Hepatocyte (in vitro differentiated cells): ENCODE measurements at regions not wholly inside any gene's neighbourhood (a gene's known extent, or its start where the extent isn't known, plus 50 kb on each side); places are given as distances from the start of the nearest gene placed in this dataset.

Experiments
- DNase-seq: peaks from one replicate; pipeline ENCODE4 v3.0.0-alpha.2; 2016; ENCODE audit warnings: low spot score
- H2AFZ ChIP-seq: fragments of 200-600 bp; sonication (generic); 2 replicates; pipeline ENCODE4 v1.6.0; 2016; ENCODE audit warnings: antibody characterized with exemption, mild to moderate bottlenecking
- H3K27ac ChIP-seq: fragments of 200-600 bp; sonication (generic); 2 replicates; pipeline ENCODE4 v1.5.1; 2016; ENCODE audit warnings: mild to moderate bottlenecking
- H3K27me3 ChIP-seq: fragments of 200-600 bp; sonication (generic); 2 replicates; pipeline ENCODE4 v1.6.1; 2016
- H3K36me3 ChIP-seq: fragments of 200-600 bp; sonication (generic); replicated peaks from 2 replicates; pipeline ENCODE4 v1.5.1; 2016; ENCODE audit warnings: low read depth; ENCODE audit not compliant: insufficient read depth
- H3K4me1 ChIP-seq: fragments of 200-600 bp; sonication (generic); 2 replicates; pipeline ENCODE4 v1.5.1; 2016; ENCODE audit warnings: mild to moderate bottlenecking, moderate library complexity; ENCODE audit not compliant: insufficient read depth
- H3K4me2 ChIP-seq: fragments of 200-600 bp; sonication (generic); 2 replicates; pipeline ENCODE4 v1.6.0; 2016
- H3K4me3 ChIP-seq: fragments of 200-600 bp; sonication (generic); 2 replicates; pipeline ENCODE4 v1.5.1; 2016; ENCODE audit warnings: mild to moderate bottlenecking
- H3K79me2 ChIP-seq: fragments of 200-600 bp; sonication (generic); 2 replicates; pipeline ENCODE4 v1.6.0; 2017; ENCODE audit warnings: mild to moderate bottlenecking
- H3K9me2 ChIP-seq: fragments of 200-600 bp; sonication (generic); replicated peaks from 2 replicates; pipeline ENCODE4 v1.6.0; 2017; ENCODE audit warnings: mild to moderate bottlenecking; ENCODE audit not compliant: insufficient read depth
- H3K9me3 ChIP-seq: fragments of 200-600 bp; sonication (generic); 2 replicates; pipeline ENCODE4 v1.5.1; 2016; ENCODE audit warnings: low read depth, mild to moderate bottlenecking
- H4K20me1 ChIP-seq: fragments of 200-600 bp; sonication (generic); 2 replicates; pipeline ENCODE4 v1.6.0; 2016; ENCODE audit warnings: mild to moderate bottlenecking; ENCODE audit not compliant: insufficient read depth, poor library complexity, severe bottlenecking
- EZH2 ChIP-seq: fragments of 200-600 bp; sonication (generic); IDR thresholded peaks from 2 replicates; pipeline ENCODE4 v1.6.1; 2016; ENCODE audit warnings: antibody characterized with exemption, mild to moderate bottlenecking, borderline replicate concordance
- EZH2phosphoT487 ChIP-seq: fragments of 200-600 bp; sonication (generic); IDR thresholded peaks from one replicate; pipeline ENCODE4 v1.6.1; 2018; ENCODE audit warnings: antibody characterized with exemption, mild to moderate bottlenecking, low read depth, moderate library complexity; ENCODE audit not compliant: unreplicated experiment, severe bottlenecking
- WGBS: methylation state at CpG from one replicate; pipeline ENCODE4 v1.1.6; 2016; ENCODE audit warnings: low lambda C conversion rate; ENCODE audit errors: missing lambda C conversion rate; 5-methylcytosine and 5-hydroxymethylcytosine counted together
- TF ChIP-seq, protein P1 (sequence below): fragments of 200-600 bp; sonication (generic); IDR thresholded peaks from 2 replicates; pipeline ENCODE4 v1.5.1; 2016; ENCODE audit warnings: antibody characterized with exemption, mild to moderate bottlenecking; ENCODE audit not compliant: poor library complexity

- Histone ChIP-seq H3K4me3 (no peak overlapping the region), H4K20me1 (no peaks in the 10 kb centered on the region), H3K36me3 (no peaks in the 10 kb centered on the region), H3K4me2 (no peak overlapping the region), H3K27me3 (no peaks in the 10 kb centered on the region), H3K9me3 (no peaks in the 10 kb centered on the region), H3K79me2 (no peaks in the 10 kb centered on the region), H3K4me1 (no peaks in the 10 kb centered on the region), H2AFZ (no peak overlapping the region), H3K27ac (no peak overlapping the region), H3K9me2 (no peaks in the 10 kb centered on the region)
- no peak for DNase-seq
- 90% methylated on average over 5 of the region's 5 CpGs for WGBS
- TF ChIP-seq EZH2 (no peak), EZH2phosphoT487 (no peak)
- TF ChIP-seq, protein P1, sequence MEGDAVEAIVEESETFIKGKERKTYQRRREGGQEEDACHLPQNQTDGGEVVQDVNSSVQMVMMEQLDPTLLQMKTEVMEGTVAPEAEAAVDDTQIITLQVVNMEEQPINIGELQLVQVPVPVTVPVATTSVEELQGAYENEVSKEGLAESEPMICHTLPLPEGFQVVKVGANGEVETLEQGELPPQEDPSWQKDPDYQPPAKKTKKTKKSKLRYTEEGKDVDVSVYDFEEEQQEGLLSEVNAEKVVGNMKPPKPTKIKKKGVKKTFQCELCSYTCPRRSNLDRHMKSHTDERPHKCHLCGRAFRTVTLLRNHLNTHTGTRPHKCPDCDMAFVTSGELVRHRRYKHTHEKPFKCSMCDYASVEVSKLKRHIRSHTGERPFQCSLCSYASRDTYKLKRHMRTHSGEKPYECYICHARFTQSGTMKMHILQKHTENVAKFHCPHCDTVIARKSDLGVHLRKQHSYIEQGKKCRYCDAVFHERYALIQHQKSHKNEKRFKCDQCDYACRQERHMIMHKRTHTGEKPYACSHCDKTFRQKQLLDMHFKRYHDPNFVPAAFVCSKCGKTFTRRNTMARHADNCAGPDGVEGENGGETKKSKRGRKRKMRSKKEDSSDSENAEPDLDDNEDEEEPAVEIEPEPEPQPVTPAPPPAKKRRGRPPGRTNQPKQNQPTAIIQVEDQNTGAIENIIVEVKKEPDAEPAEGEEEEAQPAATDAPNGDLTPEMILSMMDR = no peak
These were observed 98.0 kb downstream of the OXSM start for GRCh38 chr3:25887907-25888306.

DNA sequence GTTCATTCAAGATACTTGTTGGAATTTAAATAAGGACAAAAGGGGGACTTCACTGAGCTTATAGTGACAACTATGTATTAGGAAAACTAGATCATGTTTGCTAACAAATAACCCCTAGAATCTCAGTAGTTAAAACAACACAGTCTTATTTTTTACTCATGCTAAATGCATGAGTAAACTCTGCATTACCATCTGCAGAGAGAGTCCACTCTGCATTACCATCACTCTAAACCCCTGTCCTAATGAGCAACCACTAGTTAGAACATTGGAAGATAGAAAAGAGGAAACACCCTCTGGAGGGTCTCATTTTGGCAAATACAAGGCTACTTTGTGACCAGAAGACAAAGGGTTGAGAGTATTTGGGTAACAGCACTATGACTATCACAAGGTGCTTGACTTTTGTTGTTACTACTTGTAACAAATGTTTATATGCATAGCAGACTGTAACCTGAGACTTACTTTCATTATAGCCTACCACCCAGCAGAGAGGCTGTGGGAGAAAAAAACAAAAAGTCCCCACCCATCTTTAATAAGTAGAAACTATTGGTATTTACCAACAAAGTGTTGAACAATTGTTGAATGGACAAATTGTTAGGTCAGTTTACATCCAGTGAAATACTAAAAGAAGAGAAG lies 99.1 kb downstream of the OXSM start:
- DNase-seq = no peak
- H3K4me2 ChIP-seq = no peak overlapping the region
- H3K27ac ChIP-seq = no peak overlapping the region
- H3K4me3 ChIP-seq = no peak overlapping the region
- no peak overlapping the region for H2AFZ ChIP-seq
- no peaks in the 10 kb centered on the region for H3K9me3 ChIP-seq
- H3K79me2 ChIP-seq = no peaks in the 10 kb centered on the region
- H3K9me2 ChIP-seq = no peaks in the 10 kb centered on the region
- no peaks in the 10 kb centered on the region for H3K4me1 ChIP-seq
- no peaks in the 10 kb centered on the region for H3K27me3 ChIP-seq
- no peak for TF ChIP-seq EZH2phosphoT487
- TF ChIP-seq, protein P1 = no peak
- no peak for TF ChIP-seq EZH2
- no peaks in the 10 kb centered on the region for H4K20me1 ChIP-seq
- H3K36me3 ChIP-seq = no peaks in the 10 kb centered on the region

- Histone ChIP-seq H3K36me3 (no peaks in the 10 kb centered on the region), H3K4me2 (no peak overlapping the region), H3K9me2 (no peaks in the 10 kb centered on the region), H3K9me3 (no peaks in the 10 kb centered on the region), H3K4me1 (no peaks in the 10 kb centered on the region), H3K27me3 (no peaks in the 10 kb centered on the region), H3K27ac (no peak overlapping the region), H3K4me3 (no peak overlapping the region), H2AFZ (no peak overlapping the region), H3K79me2 (no peaks in the 10 kb centered on the region), H4K20me1 (no peaks in the 10 kb centered on the region)
- no peak for DNase-seq
- 91% methylated on average over 2 of the region's 2 CpGs for WGBS
- TF ChIP-seq EZH2phosphoT487 (no peak), EZH2 (no peak)
- TF ChIP-seq, protein P1 = no peak
These were observed 99.6 kb downstream of the OXSM start for GRCh38 chr3:25889525-25889917.

DNA sequence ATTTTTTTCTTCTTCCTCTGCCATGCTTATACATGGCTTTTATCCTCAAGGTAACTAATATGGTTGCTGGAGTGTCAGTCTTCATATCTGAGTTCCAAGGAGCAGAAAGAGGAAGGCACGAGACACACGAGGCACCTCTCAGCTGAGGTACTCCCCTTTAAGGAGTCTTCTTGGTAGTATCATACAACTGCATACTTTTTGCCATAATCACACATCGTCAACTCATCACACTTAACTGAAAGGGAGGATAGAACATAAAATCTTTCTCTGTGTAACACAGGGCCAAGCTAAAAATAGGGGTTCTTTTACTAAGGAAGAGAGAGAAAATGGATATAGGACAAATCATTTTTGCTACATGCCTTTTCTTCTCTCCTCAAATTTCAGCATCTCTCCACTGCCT lies 104.2 kb downstream of the OXSM start:
- Histone ChIP-seq H3K79me2 (no peaks in the 10 kb centered on the region), H3K9me3 (no peaks in the 10 kb centered on the region), H3K36me3 (no peaks in the 10 kb centered on the region), H4K20me1 (no peaks in the 10 kb centered on the region), H3K27ac (no peak overlapping the region), H3K4me1 (no peaks in the 10 kb centered on the region), H2AFZ (no peak overlapping the region), H3K4me3 (no peak overlapping the region), H3K27me3 (no peaks in the 10 kb centered on the region), H3K9me2 (no peaks in the 10 kb centered on the region), H3K4me2 (no peak overlapping the region)
- DNase-seq = no peak
- 95% methylated on average over 3 of the region's 3 CpGs for WGBS
- TF ChIP-seq EZH2 = no peak
- no peak for TF ChIP-seq EZH2phosphoT487
- TF ChIP-seq, protein P1 = no peak
